Frontal cortex (tissue), 3 donors: ENCODE measurements at regions not wholly inside any gene's neighbourhood (a gene's known extent, or its start where the extent isn't known, plus 50 kb on each side); places are given as distances from the start of the nearest gene placed in this dataset.

ENCODE experiments used
- DNase-seq, 2 donors: peaks; one replicate each; pipeline ENCODE4 v3.0.0; 2012; ENCODE audit warnings: low spot score in 2 of 2
- FAIRE-seq: peaks from 2 replicates; lab custom pipeline; 2012; peaks lifted over from hg19 to GRCh38; lab: Jason Lieb, UNC
- donor health status: control.
- donor health status: control.
- donor health status: control.

GRCh38 chr2:217077831-217078407, 218.1 kb upstream of the TNP1 start:
- no peak for FAIRE-seq

GRCh38 chr2:217076657-217077232, 216.9 kb upstream of the TNP1 start:
- DNase-seq = no peak
- no peak for FAIRE-seq

More at GRCh38 chr2:217077831-217078407, 218.1 kb upstream of the TNP1 start:
- no peak for DNase-seq

GRCh38 chr2:217076058-217076435, 216.2 kb upstream of the TNP1 start:
- DNase-seq (no peak), FAIRE-seq (no peak)

GRCh38 chr2:217075268-217076057, 215.6 kb upstream of the TNP1 start:
- DNase-seq (no peak), FAIRE-seq (no peak)

GRCh38 chr2:217074576-217075255, 214.9 kb upstream of the TNP1 start:
- no peak for FAIRE-seq
- DNase-seq = no peak

- DNase-seq (no peak), FAIRE-seq (no peak)
Measured at GRCh38 chr2:217071416-217071815, 211.6 kb upstream of the TNP1 start.

- FAIRE-seq (no peak), DNase-seq (no peak)
Measured at GRCh38 chr2:217070611-217071010, 210.7 kb upstream of the TNP1 start.

GRCh38 chr2:217070043-217070430, 210.2 kb upstream of the TNP1 start:
- no peak for DNase-seq
- no peak for FAIRE-seq

- DNase-seq (no peak), FAIRE-seq (no peak)
Measured at GRCh38 chr2:217069263-217070042, 209.6 kb upstream of the TNP1 start.

- FAIRE-seq (no peak), DNase-seq (no peak)
Measured at GRCh38 chr2:217068677-217069250, 208.9 kb upstream of the TNP1 start.

- no peak for FAIRE-seq
- DNase-seq = no peak
Measured at GRCh38 chr2:217067787-217068186, 207.9 kb upstream of the TNP1 start.

- FAIRE-seq = no peak
Measured at GRCh38 chr2:217066510-217067270, 206.8 kb upstream of the TNP1 start.

GRCh38 chr2:217065695-217066405, 206.0 kb upstream of the TNP1 start:
- no peak for FAIRE-seq
- DNase-seq = no peak

More at GRCh38 chr2:217066510-217067270, 206.8 kb upstream of the TNP1 start:
- DNase-seq = no peak

- FAIRE-seq (no peak), DNase-seq (no peak)
Measured at GRCh38 chr2:217065012-217065290, 205.1 kb upstream of the TNP1 start.

GRCh38 chr2:217064234-217065011, 204.6 kb upstream of the TNP1 start:
- FAIRE-seq = no peak
- no peak for DNase-seq

- FAIRE-seq (no peak), DNase-seq (no peak)
Measured at GRCh38 chr2:217063238-217063755, 203.4 kb upstream of the TNP1 start.

- no peak for DNase-seq
- FAIRE-seq = no peak
Measured at GRCh38 chr2:217062768-217063167, 202.9 kb upstream of the TNP1 start.
